HEK293T (cell line): ENCODE measurements at regions not wholly inside any gene's neighbourhood (a gene's known extent, or its start where the extent isn't known, plus 50 kb on each side); places are given as distances from the start of the nearest gene placed in this dataset.

Experiments
- CTCF ChIA-PET: fragments of 350-600 bp; formaldehyde crosslinking; extraction: SDS; loops from one replicate; lab custom pipeline; 2021; ENCODE audit warnings: antibody characterized with exemption, inconsistent platforms; lab: Yijun Ruan, JAX
- POLR2A ChIA-PET: fragments of 350-600 bp; formaldehyde crosslinking; extraction: SDS; loops from one replicate; lab custom pipeline; 2020; ENCODE audit warnings: antibody characterized with exemption, inconsistent platforms; lab: Yijun Ruan, JAX
- DNase-seq: peaks from one replicate; pipeline ENCODE4 v3.0.0; 2012; ENCODE audit warnings: mixed read lengths; ENCODE audit errors: extremely low spot score
- ARNT ChIP-seq: fragments of 450-650 bp; IDR thresholded peaks from 2 replicates; pipeline ENCODE4 v1.6.1; 2017; ENCODE audit warnings: mild to moderate bottlenecking
- BHLHE40 ChIP-seq: fragments of 450-650 bp; IDR thresholded peaks from 2 replicates; pipeline ENCODE4 v1.6.1; 2016; ENCODE audit warnings: mild to moderate bottlenecking, moderate library complexity, borderline replicate concordance
- CTBP1 ChIP-seq: fragments of 450-650 bp; IDR thresholded peaks from 2 replicates; pipeline ENCODE4 v1.6.1; 2016; ENCODE audit warnings: borderline replicate concordance
- ELF4 ChIP-seq: fragments of 450-650 bp; IDR thresholded peaks from 2 replicates; pipeline ENCODE4 v1.6.1; 2017; ENCODE audit warnings: antibody characterized with exemption
- FOXA1 ChIP-seq: fragments of 450-650 bp; IDR thresholded peaks from 2 replicates; pipeline ENCODE4 v1.6.1; 2016; ENCODE audit warnings: mild to moderate bottlenecking
- FOXK2 ChIP-seq: fragments of 450-650 bp; IDR thresholded peaks from 2 replicates; pipeline ENCODE4 v1.6.1; 2016; ENCODE audit warnings: mild to moderate bottlenecking
- FOXM1 ChIP-seq: fragments of 450-650 bp; IDR thresholded peaks from 2 replicates; pipeline ENCODE4 v1.6.1; 2017; ENCODE audit warnings: mild to moderate bottlenecking, borderline replicate concordance
- HDGF ChIP-seq: fragments of 450-650 bp; IDR thresholded peaks from 2 replicates; pipeline ENCODE4 v1.6.1; 2017; ENCODE audit warnings: antibody characterized with exemption, borderline replicate concordance
- L3MBTL2 ChIP-seq: fragments of 450-650 bp; conservative IDR thresholded peaks from 2 replicates; pipeline ENCODE4 v1.6.1; 2016; ENCODE audit warnings: mild to moderate bottlenecking
- LEF1 ChIP-seq: fragments of 450-650 bp; IDR thresholded peaks from 2 replicates; pipeline ENCODE4 v1.6.1; 2017; ENCODE audit warnings: mild to moderate bottlenecking, borderline replicate concordance
- NFRKB ChIP-seq: fragments of 450-650 bp; IDR thresholded peaks from 2 replicates; pipeline ENCODE4 v1.6.1; 2016; ENCODE audit warnings: mild to moderate bottlenecking, moderate library complexity
- PKNOX1 ChIP-seq: fragments of 450-650 bp; IDR thresholded peaks from 2 replicates; pipeline ENCODE4 v1.6.1; 2016
- SP1 ChIP-seq: fragments of 450-650 bp; IDR thresholded peaks from 2 replicates; pipeline ENCODE4 v1.6.1; 2017
- SUZ12 ChIP-seq: fragments of 450-650 bp; IDR thresholded peaks from 2 replicates; pipeline ENCODE4 v1.6.1; 2016; ENCODE audit warnings: mild to moderate bottlenecking
- TARDBP ChIP-seq: fragments of 450-650 bp; IDR thresholded peaks from 2 replicates; pipeline ENCODE4 v1.6.1; 2016
- ZNF384 ChIP-seq: fragments of 450-650 bp; IDR thresholded peaks from 2 replicates; pipeline ENCODE4 v1.6.1; 2016

DNA sequence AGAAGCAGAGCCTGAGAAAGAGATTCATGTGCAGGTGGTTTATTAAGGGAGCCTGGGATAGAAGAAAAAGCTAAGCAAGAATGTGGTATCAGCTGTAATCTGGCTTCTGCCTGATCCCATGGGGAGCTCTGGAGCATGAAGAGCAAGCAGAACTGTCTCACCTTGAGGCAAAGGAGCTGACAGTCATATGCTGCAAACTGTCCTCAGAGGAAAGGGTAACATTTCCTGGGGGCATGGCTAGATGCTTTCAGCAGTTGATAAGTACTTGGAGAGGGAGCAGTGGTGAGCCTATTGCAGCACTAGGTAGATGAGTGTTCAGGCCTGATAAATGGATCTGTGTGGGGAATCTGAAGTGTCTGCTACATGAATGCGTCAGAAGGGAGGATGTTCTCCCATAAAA lies 621.5 kb upstream of the BTBD3 start:
- no peak for TF ChIP-seq HDGF
- no peak for TF ChIP-seq L3MBTL2
- TF ChIP-seq SUZ12: no peak
- no peak for TF ChIP-seq TARDBP
- TF ChIP-seq ARNT: no peak
- no peak for TF ChIP-seq ELF4
- no peak for TF ChIP-seq SP1
- no peak for TF ChIP-seq FOXK2
- no peak for TF ChIP-seq ZNF384
- TF ChIP-seq FOXM1: no peak
- no peak for TF ChIP-seq CTBP1
- TF ChIP-seq BHLHE40: no peak
- no peak for TF ChIP-seq NFRKB
- TF ChIP-seq PKNOX1: no peak
- TF ChIP-seq LEF1: no peak
- no peak for TF ChIP-seq FOXA1
- CTCF ChIA-PET: no interaction called here
- no peak for DNase-seq
- POLR2A ChIA-PET: no interaction called here

DNA sequence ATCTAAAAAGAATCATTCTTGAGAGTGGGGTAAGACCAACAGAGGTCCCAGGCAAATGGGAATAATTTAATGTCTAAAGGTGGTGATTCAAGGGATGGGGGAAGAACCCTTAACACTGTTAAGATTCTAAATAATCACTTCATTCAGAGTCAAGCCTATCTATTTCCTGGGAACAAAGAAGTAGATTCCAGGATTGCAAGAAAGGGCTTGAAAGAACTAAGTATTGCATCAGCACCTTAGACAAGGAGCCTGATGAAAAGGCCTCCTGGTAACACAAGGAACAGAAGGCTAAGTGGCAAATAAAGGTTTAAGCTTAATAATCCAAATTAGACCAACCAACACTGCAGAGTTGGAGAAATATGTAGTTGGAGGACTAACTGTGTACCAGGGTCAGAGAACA lies 620.7 kb upstream of the BTBD3 start:
- POLR2A ChIA-PET: no interaction called here

GRCh38 chr20:11301699-11302098 lies 616.0 kb upstream of the BTBD3 start:
- POLR2A ChIA-PET: no interaction called here
- CTCF ChIA-PET: no interaction called here
- DNase-seq: no peak
- TF ChIP-seq L3MBTL2 (no peak), ZNF384 (no peak), ELF4 (no peak), SP1 (no peak), SUZ12 (no peak), FOXM1 (no peak), LEF1 (no peak), NFRKB (no peak), FOXA1 (no peak), CTBP1 (no peak)

More for the DNA sequence above, 620.7 kb upstream of the BTBD3 start:
- CTCF ChIA-PET: no interaction called here
- no peak for DNase-seq
- TF ChIP-seq L3MBTL2: no peak
- TF ChIP-seq PKNOX1: no peak
- no peak for TF ChIP-seq ELF4
- TF ChIP-seq LEF1: no peak
- no peak for TF ChIP-seq SP1
- no peak for TF ChIP-seq CTBP1
- no peak for TF ChIP-seq TARDBP
- no peak for TF ChIP-seq HDGF
- no peak for TF ChIP-seq ZNF384
- TF ChIP-seq FOXK2: no peak
- TF ChIP-seq ARNT: no peak
- no peak for TF ChIP-seq BHLHE40
- TF ChIP-seq FOXA1: no peak

- POLR2A ChIA-PET: no interaction called here
- TF ChIP-seq HDGF: no peak
- no peak for TF ChIP-seq ZNF384
- no peak for TF ChIP-seq L3MBTL2
- TF ChIP-seq TARDBP: no peak
- TF ChIP-seq CTBP1: no peak
- TF ChIP-seq ARNT: no peak
- no peak for TF ChIP-seq BHLHE40
- TF ChIP-seq ELF4: no peak
- no peak for TF ChIP-seq SUZ12
- no peak for TF ChIP-seq SP1
- CTCF ChIA-PET: no interaction called here
- no peak for DNase-seq
Measured at GRCh38 chr20:11302436-11302835, 615.3 kb upstream of the BTBD3 start.

- ChIA-PET POLR2A (no interaction called here), CTCF (no interaction called here)
- TF ChIP-seq CTBP1 (no peak), ARNT (no peak), HDGF (no peak), NFRKB (no peak), SP1 (no peak), L3MBTL2 (no peak), PKNOX1 (no peak)
- no peak for DNase-seq
Measured at GRCh38 chr20:11304795-11305194, 612.9 kb upstream of the BTBD3 start.

DNA sequence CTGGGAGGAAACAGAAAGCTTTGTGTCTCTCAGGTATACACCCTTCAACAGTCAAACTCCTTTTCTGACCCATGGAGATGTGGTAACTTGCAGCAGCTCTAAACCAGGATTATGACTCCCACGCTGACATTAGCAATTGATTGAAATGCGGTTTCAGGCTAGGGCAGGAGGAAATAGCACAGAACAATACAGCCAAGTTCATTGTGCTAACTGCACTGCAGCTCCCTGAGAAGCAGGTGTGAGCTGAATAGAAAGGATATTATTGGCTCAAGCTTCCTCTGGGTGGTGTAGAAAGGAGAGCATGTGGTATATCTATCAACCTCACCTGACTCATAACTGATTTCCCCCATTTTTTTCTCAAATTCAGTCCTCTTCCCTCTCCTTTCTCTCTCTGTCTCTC lies 612.3 kb upstream of the BTBD3 start:
- TF ChIP-seq BHLHE40: no peak
- ChIA-PET CTCF (interaction anchor here (1.2 kb wide), 1 partner anchor 824 kb away, joined by 3 read pairs; no protein-coding TSS in a partner anchor), POLR2A (no interaction called here)
- no peak for DNase-seq

DNA sequence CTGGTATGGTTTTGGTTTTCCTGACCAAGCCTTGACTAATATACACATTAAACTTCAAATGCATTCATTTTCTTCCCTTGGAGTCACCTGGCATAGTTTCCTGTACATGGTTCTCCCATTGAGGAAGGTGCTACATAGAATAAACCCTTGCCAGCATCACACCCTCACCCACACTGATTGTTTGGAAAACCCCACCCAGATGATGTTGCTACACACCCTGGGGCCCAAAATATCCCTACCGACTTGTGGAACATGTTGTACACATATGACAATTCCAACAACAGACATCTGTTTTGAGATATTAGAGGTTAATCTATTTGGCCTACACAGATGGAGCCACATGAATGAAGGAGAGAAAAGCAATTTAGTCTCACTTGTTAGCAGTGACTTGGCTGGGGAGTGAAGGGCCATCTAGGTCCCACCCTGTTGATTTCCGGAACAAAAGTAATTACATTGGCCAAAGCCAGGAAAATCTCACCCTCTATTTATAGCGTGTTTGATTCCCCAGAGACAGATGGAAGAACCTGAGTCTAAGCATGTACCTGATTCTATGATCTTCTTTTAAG lies 606.0 kb upstream of the BTBD3 start:
- no peak for DNase-seq
- ChIA-PET CTCF (interaction anchor here (0.7 kb wide), 1 partner anchor 231 kb away, joined by 5 read pairs; no protein-coding TSS in a partner anchor), POLR2A (no interaction called here)
- TF ChIP-seq PKNOX1: no peak
- no peak for TF ChIP-seq ZNF384
- TF ChIP-seq FOXA1: no peak
- no peak for TF ChIP-seq BHLHE40
- no peak for TF ChIP-seq TARDBP
- no peak for TF ChIP-seq L3MBTL2
- TF ChIP-seq SP1: no peak
- TF ChIP-seq NFRKB: no peak
- TF ChIP-seq ELF4: no peak
- TF ChIP-seq FOXM1: no peak
- TF ChIP-seq LEF1: no peak
- TF ChIP-seq FOXK2: no peak
- no peak for TF ChIP-seq CTBP1
- no peak for TF ChIP-seq HDGF
- TF ChIP-seq SUZ12: no peak
- TF ChIP-seq ARNT: no peak
